MM.1S (cell line): ENCODE measurements at regions not wholly inside any gene's neighbourhood (a gene's known extent, or its start where the extent isn't known, plus 50 kb on each side); places are given as distances from the start of the nearest gene placed in this dataset.

ENCODE experiments used
- DNase-seq: peaks from one replicate; pipeline ENCODE4 v3.0.0-alpha.2; 2015
- H2AFZ ChIP-seq: fragments of 300-600 bp; sonication (generic); 2 replicates; pipeline ENCODE4 v1.6.0; 2016; ENCODE audit warnings: antibody characterized with exemption, low read length
- H3F3A ChIP-seq: fragments of 300-600 bp; sonication (generic); 2 replicates; pipeline ENCODE4 v1.6.1; 2016; ENCODE audit warnings: mild to moderate bottlenecking, antibody characterized with exemption, low read length, moderate library complexity, mixed read lengths; ENCODE audit not compliant: insufficient read depth
- H3K27ac ChIP-seq: fragments of 300-600 bp; sonication (generic); 2 replicates; pipeline ENCODE4 v1.5.1; 2016; ENCODE audit warnings: mild to moderate bottlenecking, low read length
- H3K27me3 ChIP-seq: fragments of 300-600 bp; sonication (generic); replicated peaks from 2 replicates; pipeline ENCODE4 v1.6.0; 2016; ENCODE audit warnings: low read length; ENCODE audit not compliant: insufficient read depth
- H3K36me3 ChIP-seq: fragments of 300-600 bp; sonication (generic); replicated peaks from 2 replicates; pipeline ENCODE4 v1.6.1; 2016; ENCODE audit warnings: mild to moderate bottlenecking, low read length, mixed read lengths; ENCODE audit not compliant: insufficient read depth
- H3K4me1 ChIP-seq: fragments of 300-600 bp; sonication (generic); 2 replicates; pipeline ENCODE4 v1.6.1; 2016; ENCODE audit warnings: low read length, mixed read lengths
- H3K4me2 ChIP-seq: fragments of 300-600 bp; sonication (generic); 2 replicates; pipeline ENCODE4 v1.6.0; 2016; ENCODE audit warnings: low read depth, low read length
- H3K4me3 ChIP-seq: fragments of 300-600 bp; sonication (generic); 2 replicates; pipeline ENCODE4 v1.5.1; 2016; ENCODE audit warnings: low read length, mixed read lengths
- H3K79me2 ChIP-seq: fragments of 300-600 bp; sonication (generic); 2 replicates; pipeline ENCODE4 v1.6.1; 2016; ENCODE audit warnings: mixed run types, low read length, mixed read lengths
- H3K9ac ChIP-seq: fragments of 300-600 bp; sonication (generic); 2 replicates; pipeline ENCODE4 v1.6.1; 2016; ENCODE audit warnings: low read length, mixed read lengths
- H3K9me2 ChIP-seq: fragments of 300-600 bp; sonication (generic); replicated peaks from 2 replicates; pipeline ENCODE4 v1.6.1; 2016; ENCODE audit warnings: mild to moderate bottlenecking, low read length, mixed read lengths; ENCODE audit not compliant: insufficient read depth
- H3K9me3 ChIP-seq: fragments of 300-600 bp; sonication (generic); replicated peaks from 2 replicates; pipeline ENCODE4 v1.6.1; 2016; ENCODE audit warnings: mild to moderate bottlenecking, low read length, mixed read lengths; ENCODE audit not compliant: insufficient read depth
- H4K20me1 ChIP-seq: fragments of 300-600 bp; sonication (generic); 2 replicates; pipeline ENCODE4 v1.6.1; 2016; ENCODE audit warnings: mild to moderate bottlenecking, low read length, moderate library complexity, mixed read lengths; ENCODE audit not compliant: insufficient read depth
- EZH2 ChIP-seq: fragments of 300-600 bp; sonication (generic); optimal IDR thresholded peaks from 2 replicates; pipeline ENCODE3; 2017; ENCODE audit warnings: low read depth, mild to moderate bottlenecking, antibody characterized with exemption, low read length, mixed read lengths
- EZH2phosphoT487 ChIP-seq: fragments of 300-600 bp; sonication (generic); IDR thresholded peaks from 2 replicates; pipeline ENCODE4 v1.6.1; 2018; ENCODE audit warnings: antibody characterized with exemption, low read length
- TF ChIP-seq, protein P1 (sequence below): fragments of 300-600 bp; sonication (generic); IDR thresholded peaks from 2 replicates; pipeline ENCODE4 v1.5.1; 2016; ENCODE audit warnings: antibody characterized with exemption, low read length, mixed read lengths

GRCh38 chr1:34412598-34413370, 236.1 kb downstream of the C1orf94 start:
- Histone ChIP-seq H3K36me3 (no peaks in the 10 kb centered on the region), H3K79me2 (no peaks in the 10 kb centered on the region), H3F3A (no peaks in the 10 kb centered on the region), H3K4me1 (no peaks in the 10 kb centered on the region), H3K9ac (no peak overlapping the region), H2AFZ (no peak overlapping the region), H3K27ac (no peak overlapping the region), H3K9me2 (no peaks in the 10 kb centered on the region), H3K4me3 (no peak overlapping the region), H3K9me3 (no peaks in the 10 kb centered on the region), H3K4me2 (no peak overlapping the region), H4K20me1 (no peaks in the 10 kb centered on the region), H3K27me3 (peaks cover 21% of the 10 kb centered on the region; the same call in 1 of the 2 replicates)
- no peak for DNase-seq
- TF ChIP-seq EZH2 (no peak), EZH2phosphoT487 (no peak)
- TF ChIP-seq, protein P1, sequence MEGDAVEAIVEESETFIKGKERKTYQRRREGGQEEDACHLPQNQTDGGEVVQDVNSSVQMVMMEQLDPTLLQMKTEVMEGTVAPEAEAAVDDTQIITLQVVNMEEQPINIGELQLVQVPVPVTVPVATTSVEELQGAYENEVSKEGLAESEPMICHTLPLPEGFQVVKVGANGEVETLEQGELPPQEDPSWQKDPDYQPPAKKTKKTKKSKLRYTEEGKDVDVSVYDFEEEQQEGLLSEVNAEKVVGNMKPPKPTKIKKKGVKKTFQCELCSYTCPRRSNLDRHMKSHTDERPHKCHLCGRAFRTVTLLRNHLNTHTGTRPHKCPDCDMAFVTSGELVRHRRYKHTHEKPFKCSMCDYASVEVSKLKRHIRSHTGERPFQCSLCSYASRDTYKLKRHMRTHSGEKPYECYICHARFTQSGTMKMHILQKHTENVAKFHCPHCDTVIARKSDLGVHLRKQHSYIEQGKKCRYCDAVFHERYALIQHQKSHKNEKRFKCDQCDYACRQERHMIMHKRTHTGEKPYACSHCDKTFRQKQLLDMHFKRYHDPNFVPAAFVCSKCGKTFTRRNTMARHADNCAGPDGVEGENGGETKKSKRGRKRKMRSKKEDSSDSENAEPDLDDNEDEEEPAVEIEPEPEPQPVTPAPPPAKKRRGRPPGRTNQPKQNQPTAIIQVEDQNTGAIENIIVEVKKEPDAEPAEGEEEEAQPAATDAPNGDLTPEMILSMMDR: no peak

DNA sequence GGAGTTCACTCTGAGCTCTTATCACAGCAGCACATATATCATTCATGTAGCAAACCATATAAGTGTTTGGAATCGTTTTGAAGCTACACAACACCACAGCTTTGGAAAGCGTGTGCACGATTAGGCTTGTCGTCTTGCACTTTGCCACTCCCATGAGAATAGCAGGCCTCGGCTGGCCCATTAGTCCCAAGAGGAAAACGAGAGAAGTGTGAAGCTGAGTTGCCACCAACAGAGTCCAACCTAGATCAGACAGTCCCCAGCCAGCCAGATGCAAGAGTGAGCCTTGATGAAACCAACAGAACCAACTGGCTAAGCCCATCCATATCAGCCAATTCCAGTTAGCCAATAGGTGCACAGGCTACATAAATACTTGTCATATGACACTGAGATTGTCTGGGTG, 238.4 kb downstream of the C1orf94 start:
- H3K79me2 ChIP-seq: no peaks in the 10 kb centered on the region
- H3K4me2 ChIP-seq: no peak overlapping the region
- no peaks in the 10 kb centered on the region for H3K36me3 ChIP-seq
- no peaks in the 10 kb centered on the region for H3K4me1 ChIP-seq
- no peaks in the 10 kb centered on the region for H4K20me1 ChIP-seq
- H3K27me3 ChIP-seq: peaks cover 22% of the 10 kb centered on the region; the same call in 1 of the 2 replicates
- no peaks in the 10 kb centered on the region for H3K9me3 ChIP-seq
- no peak overlapping the region for H3K27ac ChIP-seq
- no peak for DNase-seq
- no peaks in the 10 kb centered on the region for H3F3A ChIP-seq
- H3K9ac ChIP-seq: no peak overlapping the region
- no peak overlapping the region for H3K4me3 ChIP-seq
- TF ChIP-seq EZH2phosphoT487 (no peak), EZH2 (no peak)
- TF ChIP-seq, protein P1: no peak
- no peak overlapping the region for H2AFZ ChIP-seq
- no peaks in the 10 kb centered on the region for H3K9me2 ChIP-seq

DNA sequence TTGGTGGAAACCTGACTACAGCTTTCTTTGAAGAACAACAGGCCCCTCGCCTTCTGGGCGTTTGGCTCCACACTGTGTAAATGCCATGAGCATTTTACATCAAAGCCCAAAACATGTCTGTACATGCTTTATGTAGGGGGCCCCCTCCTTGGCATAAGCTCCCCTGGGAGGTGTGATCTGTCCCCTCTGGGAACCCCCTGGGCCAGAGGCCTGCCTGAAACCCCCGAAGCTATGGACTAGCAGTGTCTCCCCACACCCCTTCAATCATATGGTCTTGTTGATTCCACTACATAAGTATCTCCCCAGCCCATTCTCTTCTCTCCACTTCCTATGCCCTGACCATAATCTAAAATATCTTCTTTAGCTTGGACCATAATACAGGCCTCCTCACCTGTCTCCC, 241.5 kb downstream of the C1orf94 start:
- DNase-seq: no peak

More for the DNA sequence above, 241.5 kb downstream of the C1orf94 start:
- Histone ChIP-seq H4K20me1 (no peaks in the 10 kb centered on the region), H3K4me3 (no peak overlapping the region), H3K27ac (no peak overlapping the region), H3K4me1 (no peaks in the 10 kb centered on the region), H3K36me3 (no peaks in the 10 kb centered on the region), H3F3A (no peaks in the 10 kb centered on the region), H3K9me2 (no peaks in the 10 kb centered on the region), H3K4me2 (no peak overlapping the region), H2AFZ (no peak overlapping the region), H3K9me3 (no peaks in the 10 kb centered on the region), H3K27me3 (peaks cover 16% of the 10 kb centered on the region; the same call in 1 of the 2 replicates), H3K9ac (no peak overlapping the region), H3K79me2 (no peaks in the 10 kb centered on the region)
- no peak for TF ChIP-seq EZH2phosphoT487
- no peak for TF ChIP-seq EZH2
- TF ChIP-seq, protein P1: no peak
